Karpas-422 (cell line): ENCODE measurements at regions not wholly inside any gene's neighbourhood (a gene's known extent, or its start where the extent isn't known, plus 50 kb on each side); places are given as distances from the start of the nearest gene placed in this dataset.

Experiments used
- DNase-seq: peaks from one replicate; pipeline ENCODE4 v3.0.0-alpha.2; 2015
- H2AFZ ChIP-seq: fragments of 200-600 bp; sonication (generic); 2 replicates; pipeline ENCODE4 v1.6.1; 2014; ENCODE audit warnings: antibody characterized with exemption, low read length, mixed read lengths
- H3K27ac ChIP-seq: fragments of 200-600 bp; sonication (generic); 2 replicates; pipeline ENCODE4 v1.5.1; 2014; ENCODE audit warnings: mild to moderate bottlenecking, low read length, moderate library complexity
- H3K27me3 ChIP-seq: fragments of 200-600 bp; sonication (generic); 2 replicates; pipeline ENCODE4 v1.6.1; 2014; ENCODE audit warnings: low read length, mixed read lengths
- H3K36me3 ChIP-seq: fragments of 200-600 bp; sonication (generic); 2 replicates; pipeline ENCODE4 v1.6.1; 2014; ENCODE audit warnings: low read length, mixed read lengths; ENCODE audit not compliant: insufficient read depth
- H3K4me1 ChIP-seq: fragments of 200-600 bp; sonication (generic); 2 replicates; pipeline ENCODE4 v1.6.1; 2014; ENCODE audit warnings: mild to moderate bottlenecking, low read length, mixed read lengths
- H3K4me2 ChIP-seq: fragments of 200-600 bp; sonication (generic); 2 replicates; pipeline ENCODE4 v1.6.1; 2014; ENCODE audit warnings: low read length, low read depth, mild to moderate bottlenecking; ENCODE audit not compliant: poor library complexity, severe bottlenecking
- H3K4me3 ChIP-seq: fragments of 200-600 bp; sonication (generic); 2 replicates; pipeline ENCODE4 v1.5.1; 2014; ENCODE audit warnings: mild to moderate bottlenecking, antibody characterized with exemption, low read length, mixed read lengths
- H3K79me2 ChIP-seq: fragments of 200-600 bp; sonication (generic); 2 replicates; pipeline ENCODE4 v1.6.1; 2014; ENCODE audit warnings: mild to moderate bottlenecking, low read length, mixed read lengths
- H3K9ac ChIP-seq: fragments of 200-600 bp; sonication (generic); 2 replicates; pipeline ENCODE4 v1.6.0; 2014; ENCODE audit warnings: low read length
- H3K9me2 ChIP-seq: fragments of 200-600 bp; sonication (generic), shearing (Covaris generic); replicated peaks from 2 replicates; pipeline ENCODE4 v1.6.0; 2014; ENCODE audit warnings: mild to moderate bottlenecking, low read length, moderate library complexity; ENCODE audit not compliant: insufficient read depth
- H3K9me3 ChIP-seq: fragments of 300-700, 200-600 bp; sonication (generic); 2 replicates; pipeline ENCODE4 v1.6.1; 2014; ENCODE audit warnings: low read length, mixed read lengths
- H4K20me1 ChIP-seq: fragments of 200-600 bp; sonication (generic); 2 replicates; pipeline ENCODE4 v1.6.1; 2014; ENCODE audit warnings: mild to moderate bottlenecking, antibody characterized with exemption, low read length, low read depth; ENCODE audit not compliant: insufficient read depth

DNA sequence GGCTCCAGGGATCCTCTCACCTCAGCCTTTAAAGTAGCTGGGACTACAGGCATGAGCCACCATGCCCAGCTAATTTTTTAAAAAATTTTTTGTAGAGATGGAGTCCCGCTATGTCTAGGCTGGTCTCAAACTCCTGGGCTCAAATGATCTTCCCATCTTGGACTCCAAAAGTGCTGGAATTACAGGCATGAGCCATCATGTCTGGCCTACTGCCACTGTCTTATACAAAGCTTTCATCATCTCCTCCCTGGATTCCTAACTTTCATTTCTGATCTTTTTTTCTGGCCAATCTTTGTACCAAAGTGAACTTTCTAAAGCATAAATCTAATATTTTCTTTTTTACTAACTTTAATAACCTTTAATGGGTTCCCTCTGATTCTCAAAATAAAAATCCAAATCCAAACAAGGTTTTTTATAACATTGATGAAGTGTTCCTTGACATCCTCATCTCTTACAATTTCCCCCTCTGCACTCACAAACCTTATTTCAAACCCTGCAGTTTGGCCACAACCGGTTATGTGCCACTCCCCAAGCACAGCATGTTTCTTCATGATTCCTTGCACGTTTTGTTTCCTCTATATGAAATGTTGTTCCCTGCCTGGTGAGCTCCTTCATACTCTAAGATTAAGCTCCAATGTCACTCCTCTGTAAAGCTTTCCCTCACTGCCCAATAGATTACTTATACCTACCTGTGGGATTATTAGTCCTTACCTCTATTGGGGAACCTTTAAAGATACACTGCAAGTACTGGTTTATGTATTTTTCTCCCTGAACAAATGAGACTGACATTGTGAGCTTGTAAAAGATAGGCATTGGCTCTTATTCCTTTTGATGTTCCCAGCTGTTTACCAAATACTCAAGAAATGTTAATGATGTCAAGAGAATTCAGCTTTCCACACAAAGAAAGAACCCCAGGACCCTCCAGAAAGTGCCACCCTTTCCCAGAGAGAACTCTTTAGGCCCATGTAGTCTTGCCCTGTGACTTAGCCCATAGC is 101.7 kb downstream of the HOXA1 start:
- H3K79me2 ChIP-seq: no peaks in the 10 kb centered on the region
- no peaks in the 10 kb centered on the region for H3K9me2 ChIP-seq
- no peak for DNase-seq

GRCh38 chr7:26992670-26993069 is 103.1 kb downstream of the HOXA1 start:
- Histone ChIP-seq H3K9me3 (no peaks in the 10 kb centered on the region), H3K36me3 (no peaks in the 10 kb centered on the region), H3K4me3 (no peak overlapping the region), H3K4me1 (no peaks in the 10 kb centered on the region), H4K20me1 (no peaks in the 10 kb centered on the region), H3K9me2 (no peaks in the 10 kb centered on the region), H3K27ac (no peak overlapping the region), H3K27me3 (no peaks in the 10 kb centered on the region), H3K9ac (no peak overlapping the region), H3K79me2 (no peaks in the 10 kb centered on the region), H3K4me2 (no peak overlapping the region), H2AFZ (no peak overlapping the region)
- DNase-seq: no peak

More for the DNA sequence above, 101.7 kb downstream of the HOXA1 start:
- Histone ChIP-seq H3K9ac (no peak overlapping the region), H2AFZ (no peak overlapping the region), H4K20me1 (no peaks in the 10 kb centered on the region), H3K4me1 (no peaks in the 10 kb centered on the region), H3K27me3 (no peaks in the 10 kb centered on the region), H3K36me3 (no peaks in the 10 kb centered on the region), H3K4me3 (no peak overlapping the region), H3K4me2 (no peak overlapping the region), H3K9me3 (no peaks in the 10 kb centered on the region), H3K27ac (no peak overlapping the region)

GRCh38 chr7:26991796-26992195 is 104.0 kb downstream of the HOXA1 start:
- Histone ChIP-seq H3K27me3 (no peaks in the 10 kb centered on the region), H3K9me2 (no peaks in the 10 kb centered on the region), H3K4me1 (no peaks in the 10 kb centered on the region), H2AFZ (no peak overlapping the region), H3K4me2 (no peak overlapping the region), H3K4me3 (no peak overlapping the region), H3K9ac (no peak overlapping the region), H3K36me3 (no peaks in the 10 kb centered on the region), H3K79me2 (no peaks in the 10 kb centered on the region), H3K27ac (no peak overlapping the region), H3K9me3 (no peaks in the 10 kb centered on the region), H4K20me1 (no peaks in the 10 kb centered on the region)
- DNase-seq: no peak

GRCh38 chr7:26989897-26990670 is 105.7 kb downstream of the HOXA1 start:
- Histone ChIP-seq H3K9me2 (no peaks in the 10 kb centered on the region), H3K36me3 (no peaks in the 10 kb centered on the region), H2AFZ (no peak overlapping the region), H3K79me2 (no peaks in the 10 kb centered on the region), H3K27me3 (no peaks in the 10 kb centered on the region), H3K27ac (no peak overlapping the region), H3K4me3 (no peak overlapping the region), H3K9me3 (no peaks in the 10 kb centered on the region), H3K9ac (no peak overlapping the region), H4K20me1 (no peaks in the 10 kb centered on the region), H3K4me2 (no peak overlapping the region), H3K4me1 (no peaks in the 10 kb centered on the region)
- no peak for DNase-seq

DNA sequence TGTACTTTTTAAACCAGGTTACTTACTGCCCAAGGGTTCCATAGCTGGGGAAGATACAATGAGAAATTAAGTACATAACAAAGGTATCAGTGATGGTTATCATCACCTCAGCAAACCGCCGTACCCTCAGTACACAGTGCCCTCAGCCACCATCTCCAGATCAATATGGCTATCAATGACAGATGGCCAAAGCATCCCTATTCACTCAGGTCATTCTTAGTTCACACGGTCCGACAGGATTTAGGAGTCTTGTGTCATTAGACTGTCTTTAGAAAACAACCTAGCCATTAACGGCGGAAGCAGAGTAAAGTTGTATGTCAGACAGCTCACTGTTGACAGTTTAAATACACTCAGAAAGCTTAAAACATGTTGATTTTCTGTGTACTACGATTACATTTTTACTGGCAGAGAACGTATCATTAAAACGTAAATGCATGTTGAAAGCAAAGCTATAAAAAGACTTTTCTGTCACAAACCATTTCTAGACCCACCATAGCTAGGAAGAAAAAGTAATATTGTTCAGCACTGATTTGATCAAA is 106.9 kb downstream of the HOXA1 start:
- no peaks in the 10 kb centered on the region for H3K9me3 ChIP-seq
- H2AFZ ChIP-seq: no peak overlapping the region
- H3K27me3 ChIP-seq: no peaks in the 10 kb centered on the region
- H3K9ac ChIP-seq: no peak overlapping the region
- no peaks in the 10 kb centered on the region for H3K4me1 ChIP-seq
- no peak overlapping the region for H3K4me2 ChIP-seq
- no peaks in the 10 kb centered on the region for H3K79me2 ChIP-seq
- no peak for DNase-seq
- H3K9me2 ChIP-seq: no peaks in the 10 kb centered on the region
- no peaks in the 10 kb centered on the region for H3K36me3 ChIP-seq
- no peak overlapping the region for H3K4me3 ChIP-seq
- H3K27ac ChIP-seq: no peak overlapping the region
- no peaks in the 10 kb centered on the region for H4K20me1 ChIP-seq

DNA sequence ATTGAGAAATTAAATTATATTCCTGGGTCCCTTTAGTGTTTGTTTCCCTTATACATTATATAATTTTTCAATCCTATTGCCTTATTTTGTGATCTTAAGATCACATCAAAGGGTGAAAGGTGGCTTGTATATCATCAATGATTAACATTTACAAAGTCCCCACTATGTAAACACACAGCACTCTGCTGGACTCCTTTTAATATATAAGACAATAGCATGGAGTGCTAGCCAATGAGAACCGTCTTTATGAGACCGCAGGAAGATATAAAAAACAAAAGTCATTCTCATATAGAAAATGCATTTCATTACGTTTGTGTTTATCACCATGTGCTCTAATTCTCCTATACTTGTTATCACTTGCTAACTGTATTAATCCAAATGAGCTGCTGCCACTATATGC is 108.5 kb downstream of the HOXA1 start:
- Histone ChIP-seq H3K4me2 (no peak overlapping the region), H3K4me1 (no peaks in the 10 kb centered on the region), H3K9me3 (no peaks in the 10 kb centered on the region), H3K79me2 (no peaks in the 10 kb centered on the region), H3K4me3 (no peak overlapping the region), H3K27ac (no peak overlapping the region), H3K9me2 (no peaks in the 10 kb centered on the region), H3K27me3 (no peaks in the 10 kb centered on the region), H3K36me3 (no peaks in the 10 kb centered on the region), H4K20me1 (no peaks in the 10 kb centered on the region), H3K9ac (no peak overlapping the region), H2AFZ (no peak overlapping the region)
- no peak for DNase-seq

DNA sequence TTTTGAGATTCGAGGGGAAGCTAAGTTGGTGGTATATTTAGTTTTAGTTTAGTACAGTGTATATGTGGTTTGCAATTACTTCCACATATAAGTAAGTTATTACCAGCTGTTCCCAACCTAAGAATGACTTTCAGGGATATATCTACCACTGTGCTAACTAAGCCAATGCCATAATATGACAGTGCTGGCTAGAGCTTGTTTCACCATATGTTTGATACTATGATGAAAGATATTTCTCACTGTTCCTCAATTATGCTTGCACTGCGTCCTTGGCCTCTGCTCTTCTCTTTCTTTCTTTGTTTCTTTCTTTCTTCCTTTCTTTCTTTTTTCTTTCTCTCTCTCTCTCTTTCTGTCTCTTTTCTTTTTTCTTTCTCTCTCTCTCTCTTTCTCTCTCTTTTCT is 113.8 kb upstream of the SKAP2 start:
- Histone ChIP-seq H3K9me2 (no peaks in the 10 kb centered on the region), H3K4me1 (no peaks in the 10 kb centered on the region), H3K36me3 (no peaks in the 10 kb centered on the region), H3K27ac (no peak overlapping the region), H4K20me1 (no peaks in the 10 kb centered on the region), H3K9ac (no peak overlapping the region), H3K9me3 (no peaks in the 10 kb centered on the region), H3K79me2 (no peaks in the 10 kb centered on the region), H3K4me3 (no peak overlapping the region), H2AFZ (no peak overlapping the region), H3K27me3 (no peaks in the 10 kb centered on the region), H3K4me2 (no peak overlapping the region)
- DNase-seq: no peak

- H3K36me3 ChIP-seq: no peaks in the 10 kb centered on the region
Observed at GRCh38 chr7:26976840-26977239, 112.5 kb upstream of the SKAP2 start.

More at GRCh38 chr7:26976840-26977239, 112.5 kb upstream of the SKAP2 start:
- Histone ChIP-seq H3K9me2 (no peaks in the 10 kb centered on the region), H3K79me2 (no peaks in the 10 kb centered on the region), H3K9me3 (no peaks in the 10 kb centered on the region), H4K20me1 (no peaks in the 10 kb centered on the region), H3K4me3 (no peak overlapping the region), H3K27me3 (no peaks in the 10 kb centered on the region), H3K4me2 (no peak overlapping the region), H3K27ac (no peak overlapping the region), H3K9ac (no peak overlapping the region), H2AFZ (no peak overlapping the region), H3K4me1 (no peaks in the 10 kb centered on the region)
- no peak for DNase-seq
